Dedifferentiated amniotic fluid mesenchymal stem cell (primary cell): ENCODE measurements at regions not wholly inside any gene's neighbourhood (a gene's known extent, or its start where the extent isn't known, plus 50 kb on each side); places are given as distances from the start of the nearest gene placed in this dataset.
"Not testable (repeated sequence)": the region's sequence is repeated elsewhere in the genome, so short reads cannot be mapped to it uniquely, and the experiment has no call there.

Experiments
- DNase-seq: peaks from one replicate; pipeline ENCODE4 v3.0.0-alpha.2; 2016; ENCODE audit errors: extremely low spot score

DNA sequence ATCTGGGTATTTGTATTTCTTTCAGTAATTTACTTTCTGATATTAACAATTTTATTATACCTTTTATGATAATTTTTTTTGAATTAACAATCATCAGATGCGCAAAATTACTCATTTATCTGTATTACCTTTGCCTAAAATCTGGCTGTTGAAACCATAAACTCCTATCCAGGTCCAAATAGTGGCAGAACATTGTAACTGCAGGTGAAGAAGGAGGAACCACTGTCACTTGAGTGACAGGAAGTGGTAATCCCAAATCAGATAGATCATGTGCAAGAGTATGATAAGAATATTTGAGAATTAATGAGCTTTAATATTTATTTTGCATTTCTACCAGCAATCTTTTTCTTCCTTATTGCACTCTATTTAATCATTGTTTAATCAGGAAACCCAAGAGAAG is 139.3 kb upstream of the TLE4 start:
- no peak for DNase-seq

DNA sequence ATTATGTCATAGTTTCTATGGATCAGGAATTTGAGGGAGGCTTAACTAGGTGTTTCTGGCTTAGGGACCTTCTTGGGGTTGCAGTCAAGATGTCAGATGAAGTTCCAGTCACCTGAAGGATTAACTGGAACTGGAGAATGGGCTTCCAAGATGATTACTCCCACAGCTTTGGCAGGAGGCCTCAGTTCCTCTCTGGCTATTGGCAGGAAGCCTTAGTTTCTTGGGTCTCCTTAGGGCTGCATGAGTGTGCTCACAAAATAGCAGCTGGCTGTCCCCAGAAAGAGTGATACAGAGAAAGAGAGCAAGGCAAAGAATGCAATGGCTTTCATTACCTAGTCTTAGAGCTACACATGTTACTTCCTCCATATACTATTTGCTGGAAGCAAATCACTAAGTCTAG is 138.1 kb upstream of the TLE4 start:
- no peak for DNase-seq

DNA sequence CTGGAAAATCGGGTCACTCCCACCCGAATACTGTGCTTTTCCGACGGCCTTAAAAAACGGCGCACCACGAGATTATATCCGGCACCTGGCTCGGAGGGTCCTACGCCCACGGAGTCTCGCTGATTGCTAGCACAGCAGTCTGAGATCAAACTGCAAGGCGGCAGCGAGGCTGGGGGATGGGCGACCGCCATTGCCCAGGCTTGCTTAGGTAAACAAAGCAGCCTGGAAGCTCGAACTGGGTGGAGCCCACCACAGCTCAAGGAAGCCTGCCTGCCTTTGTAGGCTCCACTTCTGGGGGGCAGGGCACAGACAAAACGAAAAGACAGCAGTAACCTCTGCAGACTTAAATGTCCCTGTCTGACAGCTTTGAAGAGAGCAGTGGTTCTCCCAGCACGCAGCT is 132.5 kb upstream of the TLE4 start:
- not testable (repeated sequence) for DNase-seq

DNA sequence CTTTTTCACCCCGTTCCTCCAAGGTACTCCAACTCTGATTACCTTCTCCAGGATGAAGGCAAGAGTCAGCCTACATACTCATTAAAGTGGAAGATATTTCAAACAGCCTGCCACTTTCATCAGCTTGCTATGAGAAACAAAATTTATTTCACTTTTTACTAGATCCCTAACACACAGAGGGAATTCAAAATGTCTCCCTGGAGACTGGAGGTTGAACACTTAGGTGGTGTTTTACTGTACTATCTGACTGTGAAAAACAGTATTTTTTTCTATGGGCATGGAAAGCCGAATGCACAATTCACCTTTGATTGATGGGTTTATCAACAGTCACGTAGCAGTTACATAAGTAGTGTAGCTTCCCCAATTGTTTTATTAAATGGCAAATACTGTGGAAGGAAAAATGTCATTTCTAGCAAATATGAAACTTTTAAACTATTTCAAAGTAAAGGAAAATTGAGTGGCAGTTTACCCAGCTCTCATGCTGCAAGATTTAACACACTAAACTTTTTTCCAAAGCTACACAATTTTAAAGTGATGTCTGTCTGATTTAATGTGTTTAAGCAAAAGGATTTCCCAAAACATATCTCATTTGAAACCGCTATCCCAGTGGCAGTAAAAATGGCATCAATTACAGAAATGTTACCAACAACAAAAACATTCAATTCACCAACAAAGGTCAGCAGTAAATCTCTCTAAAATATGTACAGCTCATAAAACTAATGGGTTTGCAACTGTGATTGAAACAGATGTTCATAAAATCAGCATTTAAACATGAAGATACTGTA is 125.0 kb upstream of the TLE4 start:
- DNase-seq, result no peak

DNA sequence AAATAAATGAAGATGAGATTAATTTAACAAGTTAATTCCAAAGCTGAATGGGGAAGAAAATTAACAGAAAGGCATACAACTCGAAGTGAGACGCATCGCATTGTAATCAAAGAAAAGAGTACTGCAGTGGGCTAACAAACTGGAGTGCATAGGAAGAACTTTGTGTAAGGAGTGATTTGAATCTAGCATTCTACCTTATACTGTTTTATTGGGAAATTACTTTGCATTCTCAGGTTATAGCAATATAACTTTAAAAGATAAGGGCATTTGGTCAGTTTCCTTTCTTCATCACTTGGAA is 124.5 kb upstream of the TLE4 start:
- no peak for DNase-seq

DNA sequence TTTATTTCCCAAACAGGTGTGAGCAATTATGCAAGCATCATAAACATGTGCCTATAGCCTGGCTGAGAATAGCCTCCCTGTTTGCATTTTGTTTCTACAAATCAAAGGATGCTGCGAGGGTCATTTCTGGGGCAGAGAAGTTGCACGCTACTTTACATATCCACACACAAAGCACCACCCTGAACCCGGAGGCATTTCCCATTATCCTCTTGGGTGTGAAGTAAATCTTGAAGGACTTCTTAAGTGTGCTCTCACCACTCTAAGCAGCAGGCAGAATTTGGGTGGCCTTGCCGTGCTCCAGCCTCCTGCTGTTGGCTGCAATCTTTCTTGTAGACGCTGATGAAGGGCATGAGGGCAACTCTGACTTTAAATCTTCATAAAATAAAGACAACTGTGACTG is 124.0 kb upstream of the TLE4 start:
- no peak for DNase-seq

DNA sequence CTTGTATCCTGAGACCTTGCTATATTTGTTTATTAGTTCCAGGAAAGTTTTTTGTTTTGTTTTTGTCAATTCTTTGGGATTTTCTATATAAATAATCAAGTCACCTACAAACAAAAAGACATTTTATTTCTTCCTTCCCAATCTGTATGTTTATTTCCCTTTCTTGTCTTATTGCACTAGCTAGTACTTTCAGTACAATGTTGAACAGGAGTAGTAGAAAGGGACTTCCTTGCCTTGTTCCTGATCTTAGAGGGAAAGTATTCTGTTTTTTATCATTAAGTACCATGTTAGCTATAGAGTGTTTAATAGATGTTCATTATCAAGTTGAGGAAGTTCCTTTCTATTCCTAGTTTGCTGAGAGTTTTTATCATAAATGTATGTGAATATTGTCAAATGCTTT is 119.5 kb upstream of the TLE4 start:
- no peak for DNase-seq

DNA sequence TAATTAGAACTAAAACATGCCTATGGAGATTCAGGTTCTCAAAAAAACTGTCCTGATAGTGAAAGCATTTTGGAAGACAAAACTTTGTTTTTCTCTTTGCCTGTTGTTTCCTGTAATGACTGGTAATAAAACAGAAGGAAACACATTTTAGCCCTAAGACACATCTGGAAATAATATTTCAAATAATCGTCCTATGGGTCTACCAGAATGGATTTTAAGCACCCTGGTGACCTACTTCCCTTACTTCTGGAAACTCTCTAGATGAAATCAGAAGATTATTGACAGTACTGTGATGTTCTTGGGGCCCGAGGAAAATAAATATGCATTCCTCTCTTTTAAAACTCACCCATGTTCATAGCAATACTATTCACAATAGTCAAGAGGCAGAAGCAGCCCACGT is 110.1 kb upstream of the TLE4 start:
- DNase-seq, result no peak

DNA sequence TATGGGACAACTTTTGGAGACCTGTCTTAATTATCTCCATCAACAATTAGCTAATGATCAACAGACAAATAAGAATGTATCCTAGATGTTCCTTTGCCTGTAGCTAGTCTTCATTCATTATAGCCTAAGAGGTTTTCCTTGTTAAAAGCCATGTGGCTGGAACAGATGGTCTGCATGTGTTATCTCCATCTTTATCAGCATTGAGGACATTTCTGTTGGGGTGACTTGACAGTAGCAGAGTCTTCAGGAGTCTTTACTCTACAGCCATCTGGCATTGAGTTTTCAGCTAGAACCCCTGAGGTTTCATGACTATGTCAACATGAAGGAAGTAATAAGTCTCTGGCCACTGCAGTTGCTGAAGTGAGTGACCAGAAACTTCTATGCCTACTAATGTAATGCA is 106.6 kb upstream of the TLE4 start:
- DNase-seq, result no peak

DNA sequence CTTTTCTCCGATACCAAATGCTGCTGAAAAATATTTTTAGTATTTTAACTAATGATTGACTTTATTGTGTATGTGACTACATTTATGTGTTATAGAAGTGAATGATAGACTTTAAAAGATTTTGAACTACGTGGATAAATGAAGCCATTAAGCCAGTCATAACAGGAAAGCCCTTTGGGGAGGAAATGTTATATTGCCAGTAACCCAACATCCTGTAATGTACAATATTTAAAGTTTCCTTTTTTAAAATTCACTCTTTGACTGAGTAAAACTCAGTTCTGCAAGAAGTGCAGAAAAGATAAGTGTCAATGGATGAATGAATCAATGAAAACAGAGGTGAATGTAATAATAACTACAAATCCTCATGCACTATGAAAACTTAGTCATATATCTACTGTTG is 102.6 kb upstream of the TLE4 start:
- no peak for DNase-seq

DNA sequence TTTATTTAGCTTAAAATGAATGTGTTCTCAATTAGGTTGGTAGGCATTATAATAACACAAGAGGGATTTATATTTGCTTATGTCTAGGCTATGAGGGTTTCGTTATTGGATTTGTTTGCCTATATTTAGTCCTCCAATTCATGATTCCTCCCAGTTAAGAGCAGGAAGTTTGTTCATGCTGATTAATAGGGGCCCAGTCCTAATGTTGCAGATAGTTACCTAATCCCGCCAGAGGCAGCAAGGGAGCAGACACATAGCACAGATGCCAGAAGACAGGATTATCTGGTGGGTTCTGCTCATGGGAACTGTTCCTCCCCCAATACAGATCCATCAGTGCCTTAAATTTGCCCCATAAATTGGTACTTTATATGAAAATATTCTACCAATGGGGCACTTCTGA is 100.8 kb upstream of the TLE4 start:
- no peak for DNase-seq

DNA sequence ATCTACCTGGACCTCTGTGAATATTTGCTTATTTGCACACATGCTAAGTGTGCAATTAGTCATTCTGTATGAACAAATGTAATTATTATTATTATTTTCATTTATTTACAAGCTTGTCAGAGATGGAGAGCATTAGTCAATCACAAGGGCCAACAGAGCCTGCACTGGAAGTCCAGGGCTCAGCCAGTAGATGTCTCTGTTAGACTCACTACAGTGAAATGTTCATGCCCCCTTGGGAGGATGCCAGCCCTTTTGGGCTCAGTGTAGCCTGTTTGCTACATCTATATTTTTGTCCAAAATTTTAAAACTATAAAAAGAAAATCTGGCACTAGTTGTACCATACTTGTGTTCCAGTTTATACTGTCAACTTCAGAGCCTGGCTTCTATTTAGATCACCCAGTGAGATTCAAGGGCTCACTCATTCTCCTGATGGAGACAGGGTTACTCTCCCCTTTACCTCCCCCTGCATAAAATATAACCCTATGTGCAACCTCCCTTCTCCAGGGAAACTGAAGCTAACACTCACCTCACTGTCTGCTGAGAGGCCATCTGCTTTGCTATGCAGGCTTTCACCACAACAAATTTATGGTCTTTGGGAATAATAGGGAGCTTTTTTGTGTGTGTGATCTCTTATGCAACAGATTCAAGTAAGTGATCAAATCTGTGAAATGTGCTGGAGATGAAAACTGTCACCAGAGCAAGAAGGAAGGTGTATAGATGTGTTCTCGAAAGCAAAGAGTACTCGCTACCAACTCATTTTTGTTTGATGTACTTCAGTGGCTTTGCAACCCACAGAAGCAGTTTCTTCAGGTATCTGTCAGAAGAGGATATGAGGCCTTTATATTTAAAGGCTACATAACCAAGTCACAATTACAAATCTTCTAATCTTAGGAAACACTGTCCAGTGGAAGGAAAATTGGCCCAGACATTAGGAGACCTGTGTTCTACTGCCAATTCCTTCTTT is 99.9 kb upstream of the TLE4 start:
- DNase-seq, result peak; percentile 67

DNA sequence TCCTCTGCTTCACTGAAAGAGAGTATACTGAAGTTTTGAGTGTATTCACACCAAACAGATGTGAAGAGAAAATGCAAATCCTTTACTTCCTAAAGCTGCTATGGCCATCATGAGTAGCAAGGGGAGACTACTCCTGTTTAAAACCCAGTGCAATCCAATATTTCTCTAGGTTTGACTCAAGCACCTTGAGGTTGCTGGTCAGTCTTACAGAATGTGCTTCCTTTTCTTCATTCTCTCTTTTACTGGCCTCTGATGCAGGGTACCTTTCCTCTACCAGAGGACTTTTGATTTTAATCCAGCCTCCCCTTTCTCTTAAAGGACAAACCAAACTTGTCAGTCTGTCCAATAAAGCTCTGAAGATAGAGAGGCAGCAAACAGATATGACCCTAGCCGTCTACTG is 98.1 kb upstream of the TLE4 start:
- no peak for DNase-seq

DNA sequence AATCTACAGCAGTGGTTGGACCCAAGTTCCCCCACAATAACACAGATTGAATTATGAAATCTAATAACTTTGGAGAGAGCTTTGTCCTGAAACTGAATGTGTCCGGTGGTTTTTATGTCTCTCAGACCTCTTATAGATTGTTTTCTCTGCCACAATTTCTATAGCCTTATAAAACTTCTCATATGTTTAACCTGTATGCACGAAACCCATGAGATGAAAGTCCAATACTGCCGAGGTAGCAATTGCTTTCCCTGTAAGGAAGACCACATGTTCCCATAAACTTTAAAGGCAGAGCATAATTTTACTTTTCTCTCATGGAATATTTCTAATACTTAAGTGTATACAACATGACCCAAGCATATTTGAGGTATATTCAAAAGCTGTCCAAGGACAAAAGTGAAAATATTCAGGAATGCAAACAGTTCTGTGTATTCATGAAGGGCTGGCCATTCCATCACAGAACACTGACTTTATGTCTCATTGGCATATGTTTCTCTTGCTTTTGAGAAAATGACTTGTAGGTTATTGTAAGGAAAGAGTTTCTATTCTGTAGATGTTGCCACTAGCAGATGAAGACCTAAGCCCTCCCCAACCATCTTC is 94.4 kb upstream of the TLE4 start:
- DNase-seq, result no peak

DNA sequence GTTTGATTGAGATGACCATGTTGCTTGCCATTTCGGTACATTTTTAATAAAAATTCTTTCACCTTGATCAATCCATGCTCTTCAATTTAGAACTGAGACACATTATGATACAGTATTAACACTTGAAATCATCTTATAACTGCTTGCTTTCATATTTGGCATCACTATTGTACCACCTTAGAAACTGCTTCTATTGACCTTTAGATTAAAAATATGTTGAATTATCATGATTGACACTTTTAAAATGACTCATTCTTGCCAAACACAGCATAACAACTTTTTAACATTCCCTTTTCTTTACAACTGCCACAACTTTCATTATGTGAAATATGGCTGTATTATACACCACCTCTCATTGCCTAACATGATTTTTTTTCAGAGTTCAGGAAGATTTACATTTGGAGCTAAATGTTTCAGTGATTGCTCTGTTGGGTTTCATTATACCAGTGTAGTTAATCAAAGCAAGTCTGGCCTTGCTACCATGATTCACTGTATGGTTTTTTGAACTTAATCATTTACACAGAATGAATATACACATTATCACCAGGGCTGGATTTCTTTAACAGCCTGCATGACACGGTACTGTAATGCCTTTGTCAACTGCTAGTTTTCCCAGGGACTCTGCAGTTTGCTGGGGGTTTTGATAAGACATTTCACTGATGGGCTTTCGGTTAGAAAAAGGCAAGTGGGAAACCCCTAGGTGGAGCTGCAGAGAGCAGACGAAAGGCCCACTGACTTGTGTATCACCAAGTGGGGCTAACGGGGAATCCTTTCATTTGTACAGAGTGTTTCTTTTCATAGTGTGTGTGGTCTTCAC is 93.6 kb upstream of the TLE4 start:
- no peak for DNase-seq

DNA sequence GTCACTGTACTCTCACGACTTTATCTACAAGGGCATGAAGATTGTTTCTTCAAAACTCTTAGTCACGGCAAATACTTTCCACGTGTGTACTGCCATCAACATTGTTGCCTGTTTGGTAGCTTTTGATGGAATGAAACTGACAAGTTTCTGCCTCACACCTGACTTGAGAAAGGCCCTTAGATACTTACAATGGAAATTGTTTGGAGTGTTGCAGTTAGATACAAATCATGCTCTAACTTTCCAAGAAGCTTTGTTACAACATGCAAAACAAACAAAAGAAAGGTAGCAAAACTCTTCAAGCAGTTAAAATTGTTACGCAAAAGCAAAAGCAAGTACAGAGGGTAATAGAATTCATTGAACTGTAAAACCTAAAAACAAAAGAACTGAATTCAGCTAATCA is 91.1 kb upstream of the TLE4 start:
- DNase-seq, result no peak

DNA sequence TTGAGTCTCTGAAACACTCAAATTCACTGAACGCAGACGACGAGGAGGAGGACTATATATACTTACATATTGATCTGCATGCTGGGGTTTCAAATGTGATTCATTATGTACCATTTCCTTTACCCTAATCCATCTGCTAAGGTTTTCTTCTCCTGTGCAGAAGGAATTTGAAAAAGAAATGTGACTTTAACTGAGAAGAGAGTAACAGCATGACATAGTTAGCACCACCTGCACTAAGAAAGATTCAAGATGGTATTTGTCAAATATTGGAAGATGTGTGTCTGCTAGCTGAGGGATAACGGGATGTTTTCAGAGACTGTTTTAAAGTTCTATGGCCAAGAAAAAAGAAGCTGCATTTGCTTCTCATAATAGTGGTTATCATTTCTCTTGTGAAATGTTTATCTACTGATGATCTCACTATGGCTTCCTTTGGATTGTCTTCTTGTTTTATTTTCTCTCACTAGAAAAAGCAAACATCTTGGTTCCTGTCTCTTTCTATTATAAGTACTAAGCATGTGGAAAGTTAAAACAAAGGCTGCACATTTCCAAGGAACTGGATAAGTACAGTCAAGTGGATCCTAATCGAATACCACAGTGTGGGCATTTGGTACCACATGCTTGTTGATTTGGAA is 89.8 kb upstream of the TLE4 start:
- DNase-seq, result no peak

DNA sequence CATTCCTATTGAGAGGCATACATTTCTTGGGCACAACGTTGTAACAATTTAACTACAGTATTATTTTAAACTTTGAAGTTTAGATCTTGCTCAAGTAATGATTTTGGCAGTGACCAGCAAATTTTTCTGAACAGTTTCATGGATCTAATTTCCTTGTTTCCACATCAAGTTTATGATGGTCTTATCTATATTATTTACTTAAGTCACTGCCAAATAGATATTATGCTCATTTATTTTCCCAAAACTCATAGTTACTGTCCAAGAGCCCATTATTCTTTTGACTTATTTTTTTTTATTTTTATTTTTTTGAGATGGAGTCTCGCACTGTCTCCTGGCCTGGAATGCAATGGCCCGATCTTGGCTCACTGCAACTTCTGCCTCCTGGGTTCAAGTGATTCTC is 86.5 kb upstream of the TLE4 start:
- DNase-seq, result no peak

DNA sequence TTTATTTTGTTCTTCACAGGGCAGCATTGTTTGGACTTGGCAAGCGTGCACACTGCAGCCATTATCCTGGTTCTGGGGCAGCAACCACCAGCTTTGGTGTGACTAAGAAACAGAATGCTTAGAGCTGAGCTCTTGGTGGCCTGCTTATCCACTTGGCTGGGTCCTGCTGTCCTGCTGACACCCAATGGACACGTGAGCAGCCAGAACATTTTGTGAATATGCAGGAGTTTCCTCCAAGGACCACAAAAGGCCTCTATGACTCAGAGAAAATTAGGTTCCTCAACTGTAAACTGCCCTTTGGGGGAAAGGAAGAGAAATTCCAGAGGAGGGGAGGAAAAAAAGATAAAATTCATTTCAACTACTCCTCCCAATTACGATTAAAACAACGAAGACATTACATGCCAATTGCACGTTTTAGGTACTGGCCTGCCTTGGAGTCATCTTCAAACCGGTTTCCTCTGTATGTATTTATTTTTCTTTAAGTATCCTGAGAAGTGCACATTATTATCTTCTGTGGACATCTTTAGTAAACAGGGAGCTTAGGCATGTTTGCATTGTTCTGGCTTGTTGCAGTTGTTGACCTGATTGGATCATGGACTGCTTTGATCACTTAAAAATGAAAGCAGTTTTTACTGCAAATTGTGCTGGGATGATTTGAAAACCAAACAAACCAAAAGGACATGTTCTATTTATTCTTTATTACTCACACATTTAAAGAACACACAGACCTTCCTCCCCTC is 82.3 kb upstream of the TLE4 start:
- DNase-seq, result peak; percentile 34

DNA sequence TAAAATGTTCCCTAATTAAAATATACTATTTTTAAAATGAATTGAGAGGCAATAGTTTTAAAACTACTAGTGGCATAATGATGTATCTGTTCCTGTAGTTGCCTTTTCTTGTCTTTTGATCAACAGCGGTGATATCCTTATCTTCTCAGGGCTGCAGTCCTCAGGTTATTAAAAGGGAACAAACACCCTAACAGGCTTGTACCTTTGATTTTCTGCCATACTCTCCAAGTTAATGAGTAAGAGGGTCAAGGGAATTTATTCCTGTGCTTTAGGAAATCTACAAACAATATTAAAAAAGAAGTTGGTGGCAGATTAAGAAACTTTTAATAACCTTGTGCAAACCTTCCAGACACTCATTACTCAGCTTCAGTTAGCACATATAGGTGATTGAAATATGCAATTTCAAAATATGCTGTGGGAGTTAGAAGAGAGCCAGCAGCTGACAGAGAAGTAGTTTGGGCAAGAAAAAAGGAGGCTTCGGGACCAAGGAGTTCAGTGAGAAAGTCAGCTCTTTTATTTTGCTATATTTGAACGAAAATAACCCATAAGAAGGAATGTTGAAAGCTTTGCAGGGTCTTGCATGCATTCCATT is 81.0 kb upstream of the TLE4 start:
- no peak for DNase-seq
